ENCODE measurements at regions not wholly inside any gene's neighbourhood (a gene's known extent, or its start where the extent isn't known, plus 50 kb on each side); places are given as distances from the start of the nearest gene placed in this dataset.
A peak's percentile ranks its signal among the peaks of the same experiment; 100 is the strongest.

- H3K4me1 ChIP-seq (ENCODE audit: control insufficient read depth in 1 of 2, insufficient read depth in 2 of 2, low read length in 2 of 2), result no peaks in the 10 kb centered on the region
- no peak overlapping the region for H2AK5ac ChIP-seq (ENCODE audit: low read length)
- H3K9me3 ChIP-seq (ENCODE audit: insufficient read depth, low read depth, low read length), result peaks cover 2% of the 10 kb centered on the region
- H4K12ac ChIP-seq (ENCODE audit: low read depth, low read length), result no peak overlapping the region
- H3K27me3 ChIP-seq (ENCODE audit: insufficient read depth, low read length), result no peaks in the 10 kb centered on the region
- WGBS (ENCODE audit: extremely low coverage, insufficient coverage, insufficient read length), result no CpG with 5 or more reads among the region's 1 CpG
- no peak overlapping the region for H3K9ac ChIP-seq (ENCODE audit: low read length)
- no peaks in the 10 kb centered on the region for H3K79me2 ChIP-seq (ENCODE audit: control insufficient read depth, insufficient read depth, low read length, poor library complexity)
- no peak overlapping the region for H2BK5ac ChIP-seq (ENCODE audit: low read depth, low read length, poor library complexity)
- no peak overlapping the region for H2BK12ac ChIP-seq (ENCODE audit: low read length)
- DNase-seq, result no peak
- H3K4me3 ChIP-seq (ENCODE audit: low read depth, low read length), result no peak overlapping the region
- H3K4me2 ChIP-seq (ENCODE audit: low read length), result no peak overlapping the region
- no peak overlapping the region for H2BK120ac ChIP-seq (ENCODE audit: insufficient read depth, low read length, poor library complexity)
- H3K14ac ChIP-seq (ENCODE audit: low read length), result no peak overlapping the region
- no peak overlapping the region for H3K27ac ChIP-seq (ENCODE audit: low read depth, low read length)
- H3K4ac ChIP-seq (ENCODE audit: low read depth, low read length), result no peak overlapping the region
- H3K23ac ChIP-seq (ENCODE audit: low read length), result no peak overlapping the region
- no peak overlapping the region for H3K18ac ChIP-seq (ENCODE audit: low read length)
- no peak overlapping the region for H4K91ac ChIP-seq (ENCODE audit: low read depth, low read length)
- no peak overlapping the region for H2AFZ ChIP-seq (ENCODE audit: insufficient read depth, low read length, poor library complexity)
- no peaks in the 10 kb centered on the region for H3K36me3 ChIP-seq (ENCODE audit: control insufficient read depth in 1 of 2, insufficient read depth in 2 of 2, low read length in 2 of 2)
- no peak overlapping the region for H4K8ac ChIP-seq (ENCODE audit: low read depth, low read length)
- H3K79me1 ChIP-seq (ENCODE audit: low read length), result no peaks in the 10 kb centered on the region
Measured at GRCh38 chr3:74067296-74067695, 442.6 kb upstream of the PDZRN3 start.

DNA sequence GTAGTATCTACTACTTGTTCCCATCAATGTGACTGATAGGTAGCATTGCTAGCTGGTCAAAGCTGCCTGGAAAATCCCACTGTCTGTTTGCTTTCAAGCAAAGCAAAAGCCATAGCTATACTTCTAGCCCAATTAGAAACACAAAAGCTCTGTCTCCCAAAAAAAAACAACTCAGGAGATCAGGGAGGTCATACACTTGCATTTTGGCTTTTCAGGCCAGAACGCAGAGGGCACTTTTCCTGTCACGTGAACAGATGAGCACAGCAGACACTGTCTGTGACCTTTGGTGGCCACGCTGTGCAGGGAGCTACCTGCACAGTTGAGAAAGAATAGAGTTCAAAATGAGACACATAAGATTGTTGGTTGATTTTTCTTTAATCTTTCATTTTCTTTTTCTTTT is 441.7 kb upstream of the PDZRN3 start:
- H3K79me2 ChIP-seq (ENCODE audit: control insufficient read depth, insufficient read depth, low read length, poor library complexity), result no peaks in the 10 kb centered on the region
- no peak overlapping the region for H3K14ac ChIP-seq (ENCODE audit: low read length)
- H3K4me2 ChIP-seq (ENCODE audit: low read length), result peak overlapping the region; percentile 12
- peaks cover 2% of the 10 kb centered on the region for H3K9me3 ChIP-seq (ENCODE audit: insufficient read depth, low read depth, low read length)
- H3K36me3 ChIP-seq (ENCODE audit: control insufficient read depth in 1 of 2, insufficient read depth in 2 of 2, low read length in 2 of 2), result no peaks in the 10 kb centered on the region
- no peaks in the 10 kb centered on the region for H3K27me3 ChIP-seq (ENCODE audit: insufficient read depth, low read length)
- no peaks in the 10 kb centered on the region for H3K4me1 ChIP-seq (ENCODE audit: control insufficient read depth in 1 of 2, insufficient read depth in 2 of 2, low read length in 2 of 2)
- H3K79me1 ChIP-seq (ENCODE audit: low read length), result no peaks in the 10 kb centered on the region
- no peak overlapping the region for H3K23ac ChIP-seq (ENCODE audit: low read length)
- H3K4ac ChIP-seq (ENCODE audit: low read depth, low read length), result no peak overlapping the region
- H3K9ac ChIP-seq (ENCODE audit: low read length), result no peak overlapping the region
- WGBS (ENCODE audit: extremely low coverage, insufficient coverage, insufficient read length), result no CpG with 5 or more reads among the region's 3 CpGs
- no peak for DNase-seq
- H2BK5ac ChIP-seq (ENCODE audit: low read depth, low read length, poor library complexity), result no peak overlapping the region
- H2AFZ ChIP-seq (ENCODE audit: insufficient read depth, low read length, poor library complexity), result no peak overlapping the region
- no peak overlapping the region for H3K4me3 ChIP-seq (ENCODE audit: low read depth, low read length)
- no peak overlapping the region for H2BK12ac ChIP-seq (ENCODE audit: low read length)
- no peak overlapping the region for H4K91ac ChIP-seq (ENCODE audit: low read depth, low read length)
- no peak overlapping the region for H4K12ac ChIP-seq (ENCODE audit: low read depth, low read length)
- no peak overlapping the region for H3K27ac ChIP-seq (ENCODE audit: low read depth, low read length)
- no peak overlapping the region for H2AK5ac ChIP-seq (ENCODE audit: low read length)
- H2BK120ac ChIP-seq (ENCODE audit: insufficient read depth, low read length, poor library complexity), result no peak overlapping the region
- no peak overlapping the region for H3K18ac ChIP-seq (ENCODE audit: low read length)
- no peak overlapping the region for H4K8ac ChIP-seq (ENCODE audit: low read depth, low read length)

- no peak for DNase-seq
- no peak overlapping the region for H4K8ac ChIP-seq (ENCODE audit: low read depth, low read length)
- no peaks in the 10 kb centered on the region for H3K27me3 ChIP-seq (ENCODE audit: insufficient read depth, low read length)
- H3K4me2 ChIP-seq (ENCODE audit: low read length), result no peak overlapping the region
- H3K18ac ChIP-seq (ENCODE audit: low read length), result no peak overlapping the region
- peaks cover 1% of the 10 kb centered on the region for H3K79me1 ChIP-seq (ENCODE audit: low read length)
- H3K23ac ChIP-seq (ENCODE audit: low read length), result no peak overlapping the region
- no peak overlapping the region for H2BK12ac ChIP-seq (ENCODE audit: low read length)
- H4K12ac ChIP-seq (ENCODE audit: low read depth, low read length), result no peak overlapping the region
- no CpG with 5 or more reads among the region's 3 CpGs for WGBS (ENCODE audit: extremely low coverage, insufficient coverage, insufficient read length)
- no peak overlapping the region for H2BK120ac ChIP-seq (ENCODE audit: insufficient read depth, low read length, poor library complexity)
- no peak overlapping the region for H3K4ac ChIP-seq (ENCODE audit: low read depth, low read length)
- H3K14ac ChIP-seq (ENCODE audit: low read length), result no peak overlapping the region
- no peak overlapping the region for H2AFZ ChIP-seq (ENCODE audit: insufficient read depth, low read length, poor library complexity)
- no peak overlapping the region for H4K91ac ChIP-seq (ENCODE audit: low read depth, low read length)
- no peaks in the 10 kb centered on the region for H3K36me3 ChIP-seq (ENCODE audit: control insufficient read depth in 1 of 2, insufficient read depth in 2 of 2, low read length in 2 of 2)
- H2BK5ac ChIP-seq (ENCODE audit: low read depth, low read length, poor library complexity), result no peak overlapping the region
- H3K4me3 ChIP-seq (ENCODE audit: low read depth, low read length), result no peak overlapping the region
- H3K27ac ChIP-seq (ENCODE audit: low read depth, low read length), result no peak overlapping the region
- H3K79me2 ChIP-seq (ENCODE audit: control insufficient read depth, insufficient read depth, low read length, poor library complexity), result no peaks in the 10 kb centered on the region
- peaks cover 2% of the 10 kb centered on the region for H3K9me3 ChIP-seq (ENCODE audit: insufficient read depth, low read depth, low read length)
- H3K9ac ChIP-seq (ENCODE audit: low read length), result no peak overlapping the region
- no peak overlapping the region for H2AK5ac ChIP-seq (ENCODE audit: low read length)
- no peaks in the 10 kb centered on the region for H3K4me1 ChIP-seq (ENCODE audit: control insufficient read depth in 1 of 2, insufficient read depth in 2 of 2, low read length in 2 of 2)
Measured at GRCh38 chr3:74059923-74060600, 435.3 kb upstream of the PDZRN3 start.

DNA sequence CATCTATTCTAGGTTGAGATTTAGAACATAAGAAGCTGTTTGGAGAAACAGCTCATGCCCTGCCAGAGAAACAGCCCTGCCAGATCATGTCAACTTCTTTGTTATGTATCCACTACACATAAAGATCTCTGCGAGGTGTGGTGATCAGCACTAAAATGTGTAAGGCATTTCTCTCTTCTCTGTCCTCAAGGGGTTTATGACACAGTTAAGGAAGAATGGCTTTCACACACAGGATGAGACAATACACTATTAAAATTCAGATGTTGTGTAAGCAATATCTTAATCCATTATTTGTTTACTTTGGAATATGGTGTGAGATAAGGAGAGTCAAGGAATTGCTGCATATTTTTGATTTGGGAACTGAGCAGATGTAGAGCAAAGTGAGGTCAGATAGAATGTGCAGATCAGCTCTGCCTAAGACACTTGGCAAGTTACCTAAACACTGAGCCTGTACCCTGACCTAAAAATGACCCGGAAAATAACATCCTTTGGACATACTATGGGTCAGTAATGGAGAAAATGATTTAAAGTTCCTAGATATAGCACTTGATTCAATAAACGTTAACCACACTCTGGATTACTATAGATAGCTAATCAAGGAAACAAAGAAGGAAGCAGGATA is 434.7 kb upstream of the PDZRN3 start:
- peaks cover 1% of the 10 kb centered on the region for H3K79me1 ChIP-seq (ENCODE audit: low read length)
- H3K14ac ChIP-seq (ENCODE audit: low read length), result no peak overlapping the region
- no peak overlapping the region for H4K8ac ChIP-seq (ENCODE audit: low read depth, low read length)
- no peak overlapping the region for H2BK12ac ChIP-seq (ENCODE audit: low read length)
- H3K4ac ChIP-seq (ENCODE audit: low read depth, low read length), result no peak overlapping the region
- no peak overlapping the region for H2AK5ac ChIP-seq (ENCODE audit: low read length)
- no peak overlapping the region for H3K18ac ChIP-seq (ENCODE audit: low read length)
- H3K9ac ChIP-seq (ENCODE audit: low read length), result no peak overlapping the region
- H3K27ac ChIP-seq (ENCODE audit: low read depth, low read length), result no peak overlapping the region
- H2BK5ac ChIP-seq (ENCODE audit: low read depth, low read length, poor library complexity), result no peak overlapping the region
- no peak overlapping the region for H3K4me3 ChIP-seq (ENCODE audit: low read depth, low read length)
- no peak overlapping the region for H2AFZ ChIP-seq (ENCODE audit: insufficient read depth, low read length, poor library complexity)
- no CpG with 5 or more reads among the region's 3 CpGs for WGBS (ENCODE audit: extremely low coverage, insufficient coverage, insufficient read length)
- no peak overlapping the region for H3K23ac ChIP-seq (ENCODE audit: low read length)
- H2BK120ac ChIP-seq (ENCODE audit: insufficient read depth, low read length, poor library complexity), result no peak overlapping the region
- H3K27me3 ChIP-seq (ENCODE audit: insufficient read depth, low read length), result no peaks in the 10 kb centered on the region
- H3K4me2 ChIP-seq (ENCODE audit: low read length), result no peak overlapping the region
- DNase-seq, result no peak
- no peak overlapping the region for H4K91ac ChIP-seq (ENCODE audit: low read depth, low read length)
- H3K36me3 ChIP-seq (ENCODE audit: control insufficient read depth in 1 of 2, insufficient read depth in 2 of 2, low read length in 2 of 2), result no peaks in the 10 kb centered on the region
- H3K9me3 ChIP-seq (ENCODE audit: insufficient read depth, low read depth, low read length), result peaks cover 2% of the 10 kb centered on the region
- no peaks in the 10 kb centered on the region for H3K4me1 ChIP-seq (ENCODE audit: control insufficient read depth in 1 of 2, insufficient read depth in 2 of 2, low read length in 2 of 2)
- H3K79me2 ChIP-seq (ENCODE audit: control insufficient read depth, insufficient read depth, low read length, poor library complexity), result no peaks in the 10 kb centered on the region
- H4K12ac ChIP-seq (ENCODE audit: low read depth, low read length), result no peak overlapping the region

Data from trophoblast cell (in vitro differentiated cells and primary cell).